C4-2B (cell line): ENCODE measurements at regions not wholly inside any gene's neighbourhood (a gene's known extent, or its start where the extent isn't known, plus 50 kb on each side); places are given as distances from the start of the nearest gene placed in this dataset.

ENCODE experiments used
- H3K27ac ChIP-seq: fragments of 450-650 bp; 2 replicates; pipeline ENCODE4 v1.5.1; 2017
- ZFX ChIP-seq: fragments of 450-650 bp; IDR thresholded peaks from 2 replicates; pipeline ENCODE4 v1.6.1; 2017
- TF ChIP-seq, protein P1 (sequence below): fragments of 450-650 bp; conservative IDR thresholded peaks from 2 replicates; pipeline ENCODE4 v1.5.1; 2017; ENCODE audit warnings: mild to moderate bottlenecking

GRCh38 chr2:217165547-217165946 is 305.7 kb upstream of the TNP1 start:
- no peak for TF ChIP-seq ZFX
- TF ChIP-seq, protein P1, sequence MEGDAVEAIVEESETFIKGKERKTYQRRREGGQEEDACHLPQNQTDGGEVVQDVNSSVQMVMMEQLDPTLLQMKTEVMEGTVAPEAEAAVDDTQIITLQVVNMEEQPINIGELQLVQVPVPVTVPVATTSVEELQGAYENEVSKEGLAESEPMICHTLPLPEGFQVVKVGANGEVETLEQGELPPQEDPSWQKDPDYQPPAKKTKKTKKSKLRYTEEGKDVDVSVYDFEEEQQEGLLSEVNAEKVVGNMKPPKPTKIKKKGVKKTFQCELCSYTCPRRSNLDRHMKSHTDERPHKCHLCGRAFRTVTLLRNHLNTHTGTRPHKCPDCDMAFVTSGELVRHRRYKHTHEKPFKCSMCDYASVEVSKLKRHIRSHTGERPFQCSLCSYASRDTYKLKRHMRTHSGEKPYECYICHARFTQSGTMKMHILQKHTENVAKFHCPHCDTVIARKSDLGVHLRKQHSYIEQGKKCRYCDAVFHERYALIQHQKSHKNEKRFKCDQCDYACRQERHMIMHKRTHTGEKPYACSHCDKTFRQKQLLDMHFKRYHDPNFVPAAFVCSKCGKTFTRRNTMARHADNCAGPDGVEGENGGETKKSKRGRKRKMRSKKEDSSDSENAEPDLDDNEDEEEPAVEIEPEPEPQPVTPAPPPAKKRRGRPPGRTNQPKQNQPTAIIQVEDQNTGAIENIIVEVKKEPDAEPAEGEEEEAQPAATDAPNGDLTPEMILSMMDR: no peak
- H3K27ac ChIP-seq: no peak overlapping the region

DNA sequence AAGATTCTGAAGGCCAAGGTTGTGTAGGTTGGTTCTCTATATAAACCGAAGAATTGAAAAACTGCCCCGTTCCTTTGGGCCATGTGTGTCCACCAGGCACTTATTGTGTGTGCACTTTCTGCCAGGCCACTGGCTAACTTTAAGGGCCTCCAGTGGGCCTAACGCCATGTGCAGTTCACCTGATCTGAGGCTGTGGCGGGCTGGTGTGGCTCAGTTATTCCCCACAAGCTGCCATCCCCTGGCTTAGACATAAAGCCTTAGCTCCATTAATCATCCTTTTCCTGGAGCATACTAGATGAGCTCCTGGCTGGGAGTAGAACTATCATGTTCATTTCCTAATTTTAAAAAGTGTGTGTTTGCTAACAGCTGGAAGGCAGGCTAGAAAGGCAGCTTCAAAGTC is 304.1 kb upstream of the TNP1 start:
- H3K27ac ChIP-seq: no peak overlapping the region
- no peak for TF ChIP-seq ZFX
- TF ChIP-seq, protein P1: no peak

DNA sequence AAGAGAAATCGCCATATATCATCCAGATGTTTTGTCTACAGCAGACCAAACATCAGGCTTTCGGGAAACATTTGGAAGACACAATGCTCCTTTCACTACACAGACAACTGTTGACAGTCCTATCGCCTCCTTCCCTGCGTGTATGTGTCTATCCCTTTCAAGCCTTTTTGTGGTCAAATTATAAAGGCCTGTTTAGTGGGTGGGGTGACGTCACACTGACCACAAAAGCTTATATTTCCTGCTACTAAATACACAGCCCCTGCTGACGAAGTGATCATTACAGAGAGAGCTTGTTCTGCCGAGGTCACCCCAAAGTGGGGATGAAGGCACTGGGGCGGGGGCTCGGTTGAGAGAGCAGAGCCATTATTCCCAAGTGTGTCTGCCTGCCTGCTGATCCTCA is 302.7 kb upstream of the TNP1 start:
- TF ChIP-seq, protein P1: no peak
- TF ChIP-seq ZFX: no peak
- no peak overlapping the region for H3K27ac ChIP-seq

GRCh38 chr2:217160978-217161973 is 301.4 kb upstream of the TNP1 start:
- no peak for TF ChIP-seq ZFX
- TF ChIP-seq, protein P1: no peak
- H3K27ac ChIP-seq: no peak overlapping the region

DNA sequence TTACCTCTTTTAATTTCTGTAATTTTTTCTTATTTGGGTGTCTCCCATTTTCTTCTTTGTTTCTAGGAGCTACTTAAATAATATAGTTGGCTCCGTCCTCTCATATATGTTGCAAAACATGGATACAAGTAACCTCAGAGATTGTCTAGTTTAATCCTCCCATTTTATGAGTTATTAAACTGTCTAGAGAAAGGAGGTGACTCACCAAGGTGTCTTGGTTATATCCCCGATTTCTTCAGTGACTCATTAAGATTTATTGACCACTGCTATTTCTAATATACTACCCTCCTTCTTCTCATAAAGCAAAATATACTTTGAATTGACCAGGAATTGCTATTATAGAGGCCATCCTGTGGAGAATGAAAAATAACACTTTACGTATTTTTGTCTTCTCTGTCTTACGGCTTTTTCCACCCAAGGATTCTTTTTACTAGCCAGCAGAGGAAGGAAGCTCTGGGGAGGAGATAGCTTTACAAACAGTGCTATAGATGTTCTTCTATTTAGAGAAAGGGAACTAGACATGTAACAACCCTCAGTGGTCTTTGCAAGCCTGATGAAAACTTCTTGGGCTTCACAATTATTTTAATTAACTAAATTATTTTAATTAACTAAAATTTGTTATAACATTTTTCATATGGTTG is 300.4 kb upstream of the TNP1 start:
- H3K27ac ChIP-seq: no peak overlapping the region
- TF ChIP-seq, protein P1: no peak
- no peak for TF ChIP-seq ZFX

DNA sequence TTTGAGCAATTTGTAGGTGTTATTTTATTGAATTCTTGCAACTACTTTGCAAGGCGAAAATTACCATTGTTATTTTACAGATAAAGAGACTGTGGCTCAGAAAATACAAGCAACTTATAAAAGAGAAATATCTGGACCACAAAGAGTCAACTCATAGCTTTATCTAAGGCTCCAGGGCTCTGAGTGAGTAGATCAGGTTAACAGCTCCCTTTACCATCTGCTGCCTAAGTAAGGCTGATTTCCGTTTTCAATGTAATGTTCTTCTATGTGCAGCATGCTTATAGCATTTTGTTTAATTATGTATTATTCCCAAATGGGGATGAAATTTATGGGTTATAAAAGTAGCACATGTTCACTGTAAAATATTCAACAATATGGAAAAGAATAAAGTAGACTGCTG is 299.1 kb upstream of the TNP1 start:
- H3K27ac ChIP-seq: no peak overlapping the region
- no peak for TF ChIP-seq ZFX
- TF ChIP-seq, protein P1: no peak

- TF ChIP-seq, protein P1: no peak
- no peak for TF ChIP-seq ZFX
- H3K27ac ChIP-seq: no peak overlapping the region
Observed at GRCh38 chr2:217157581-217157980, 297.7 kb upstream of the TNP1 start.
